ENCODE measurements at regions not wholly inside any gene's neighbourhood (a gene's known extent, or its start where the extent isn't known, plus 50 kb on each side); places are given as distances from the start of the nearest gene placed in this dataset.

DNA sequence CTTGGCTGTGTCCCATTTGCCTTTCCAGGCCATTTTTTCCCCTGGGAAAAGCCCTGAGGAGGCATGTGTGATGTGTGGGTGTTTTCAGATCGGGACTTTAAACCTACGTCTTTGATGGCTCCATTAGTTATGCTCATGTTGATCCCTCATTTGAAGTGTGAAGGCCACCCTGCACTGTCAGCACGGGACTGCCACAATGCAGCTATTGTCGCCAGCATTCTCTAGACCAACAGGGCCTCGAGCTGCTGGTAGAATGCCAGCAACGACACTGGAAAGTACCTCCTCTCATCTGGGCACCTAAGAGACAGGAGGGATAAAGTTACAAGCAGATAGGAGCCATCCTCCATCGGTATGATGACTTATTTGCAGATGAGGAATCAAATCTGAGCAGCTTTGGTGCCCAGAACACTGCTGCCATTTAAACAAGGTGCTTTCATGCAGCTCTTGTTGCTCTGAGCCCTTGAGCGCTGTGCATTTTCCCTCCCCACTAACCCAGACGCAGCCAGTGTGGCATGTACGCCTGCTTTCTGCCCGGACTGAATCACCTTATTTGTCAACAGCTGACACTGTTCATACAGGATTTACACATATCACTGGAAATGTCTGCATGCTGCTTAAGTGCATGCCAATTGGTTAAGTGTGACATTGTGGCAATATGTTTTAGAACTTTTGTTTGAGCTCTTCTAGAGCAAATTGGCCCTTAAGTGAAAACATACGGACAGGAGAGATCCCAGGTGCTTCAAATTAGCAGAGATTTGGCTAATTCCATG lies 175.0 kb upstream of the PITRM1 start:
- TF ChIP-seq, protein P1, sequence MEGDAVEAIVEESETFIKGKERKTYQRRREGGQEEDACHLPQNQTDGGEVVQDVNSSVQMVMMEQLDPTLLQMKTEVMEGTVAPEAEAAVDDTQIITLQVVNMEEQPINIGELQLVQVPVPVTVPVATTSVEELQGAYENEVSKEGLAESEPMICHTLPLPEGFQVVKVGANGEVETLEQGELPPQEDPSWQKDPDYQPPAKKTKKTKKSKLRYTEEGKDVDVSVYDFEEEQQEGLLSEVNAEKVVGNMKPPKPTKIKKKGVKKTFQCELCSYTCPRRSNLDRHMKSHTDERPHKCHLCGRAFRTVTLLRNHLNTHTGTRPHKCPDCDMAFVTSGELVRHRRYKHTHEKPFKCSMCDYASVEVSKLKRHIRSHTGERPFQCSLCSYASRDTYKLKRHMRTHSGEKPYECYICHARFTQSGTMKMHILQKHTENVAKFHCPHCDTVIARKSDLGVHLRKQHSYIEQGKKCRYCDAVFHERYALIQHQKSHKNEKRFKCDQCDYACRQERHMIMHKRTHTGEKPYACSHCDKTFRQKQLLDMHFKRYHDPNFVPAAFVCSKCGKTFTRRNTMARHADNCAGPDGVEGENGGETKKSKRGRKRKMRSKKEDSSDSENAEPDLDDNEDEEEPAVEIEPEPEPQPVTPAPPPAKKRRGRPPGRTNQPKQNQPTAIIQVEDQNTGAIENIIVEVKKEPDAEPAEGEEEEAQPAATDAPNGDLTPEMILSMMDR (conservative IDR thresholded peaks at IDR 0.05; ENCODE audit: low read depth, low read length), result no peak
- no peak for TF ChIP-seq EZH2 (IDR thresholded peaks at IDR 0.05; ENCODE audit: low read length, unreplicated experiment)

Measured in PC-3 (cell line).